LNCaP clone FGC (cell line): ENCODE measurements at regions not wholly inside any gene's neighbourhood (a gene's known extent, or its start where the extent isn't known, plus 50 kb on each side); places are given as distances from the start of the nearest gene placed in this dataset.
"Not testable (repeated sequence)": the region's sequence is repeated elsewhere in the genome, so short reads cannot be mapped to it uniquely, and the experiment has no call there.

Source experiments
- DNase-seq: peaks from one replicate; pipeline ENCODE4 v3.0.0-alpha.2; 2011; ENCODE audit warnings: low read depth
- H3K4me3 ChIP-seq: 2 replicates; pipeline ENCODE4 v1.5.1; 2011; ENCODE audit warnings: mild to moderate bottlenecking, low read depth, low read length, control low read depth
- CTCF ChIP-seq: IDR thresholded peaks from 2 replicates; pipeline ENCODE4 v1.5.1; 2012; ENCODE audit warnings: mild to moderate bottlenecking; ENCODE audit not compliant: control insufficient read depth, insufficient read depth; ENCODE audit errors: extremely low read depth

GRCh38 chrX:90848595-90848994 is 586.0 kb upstream of the PABPC5 start:
- H3K4me3 ChIP-seq, DNase-seq: not testable (repeated sequence)

- DNase-seq = no peak
- no peak for TF ChIP-seq CTCF
- H3K4me3 ChIP-seq = no peak overlapping the region
Measured at GRCh38 chrX:90883479-90883878, 551.2 kb upstream of the PABPC5 start.

GRCh38 chrX:90914816-90915215 is 519.8 kb upstream of the PABPC5 start:
- not testable (repeated sequence) for H3K4me3 ChIP-seq, DNase-seq

GRCh38 chrX:90946870-90947269 is 487.8 kb upstream of the PABPC5 start:
- not testable (repeated sequence) for DNase-seq, H3K4me3 ChIP-seq

GRCh38 chrX:90995191-90995590 is 439.4 kb upstream of the PABPC5 start:
- H3K4me3 ChIP-seq, DNase-seq: not testable (repeated sequence)

- not testable (repeated sequence) for H3K4me3 ChIP-seq, DNase-seq
- peak; percentile 38; the same call in 1 of the 2 replicates for TF ChIP-seq CTCF
Measured at GRCh38 chrX:91018111-91018510, 416.5 kb upstream of the PABPC5 start.

GRCh38 chrX:91039777-91040176 is 394.9 kb upstream of the PABPC5 start:
- TF ChIP-seq CTCF = no peak
- H3K4me3 ChIP-seq = no peak overlapping the region
- DNase-seq = peak; percentile 33

- DNase-seq = no peak
- no peak for TF ChIP-seq CTCF
- H3K4me3 ChIP-seq = no peak overlapping the region
Measured at GRCh38 chrX:91066104-91066503, 368.5 kb upstream of the PABPC5 start.

GRCh38 chrX:91079342-91080114 is 355.1 kb upstream of the PABPC5 start:
- H3K4me3 ChIP-seq = no peak overlapping the region
- no peak for DNase-seq
- TF ChIP-seq CTCF = no peak
